Stimulated activated CD8-positive, alpha-beta memory T cell treated with anti-CD3 and anti-CD28 coated beads, Interleukin-12 subunit alpha, Interleukin-12 subunit beta, amount 100 ng/mL, for 1 hour (primary cell): ENCODE measurements at regions not wholly inside any gene's neighbourhood (a gene's known extent, or its start where the extent isn't known, plus 50 kb on each side); places are given as distances from the start of the nearest gene placed in this dataset.

Experiments used
- DNase-seq: peaks from one replicate; pipeline ENCODE4 v3.0.0-alpha.2; 2020; ENCODE audit warnings: low read depth

DNA sequence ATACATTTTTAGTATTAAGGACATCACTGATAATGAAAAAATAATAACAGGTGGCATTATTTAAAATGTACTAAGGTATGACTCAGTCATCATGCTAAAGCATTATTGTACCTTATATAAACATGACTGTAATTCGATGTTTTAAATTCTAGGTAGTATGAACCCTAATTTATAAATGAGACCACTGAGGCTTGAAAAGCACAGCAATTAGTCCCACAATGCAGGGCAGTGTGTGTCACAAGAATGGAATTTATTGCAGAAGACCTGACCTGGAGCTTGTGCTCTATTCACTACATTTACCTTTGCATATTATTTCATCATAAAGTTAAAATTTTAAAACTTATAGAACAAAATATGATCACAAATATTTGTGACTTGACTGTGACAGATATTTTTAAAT, 358.5 kb upstream of the DSEL start:
- DNase-seq = no peak

DNA sequence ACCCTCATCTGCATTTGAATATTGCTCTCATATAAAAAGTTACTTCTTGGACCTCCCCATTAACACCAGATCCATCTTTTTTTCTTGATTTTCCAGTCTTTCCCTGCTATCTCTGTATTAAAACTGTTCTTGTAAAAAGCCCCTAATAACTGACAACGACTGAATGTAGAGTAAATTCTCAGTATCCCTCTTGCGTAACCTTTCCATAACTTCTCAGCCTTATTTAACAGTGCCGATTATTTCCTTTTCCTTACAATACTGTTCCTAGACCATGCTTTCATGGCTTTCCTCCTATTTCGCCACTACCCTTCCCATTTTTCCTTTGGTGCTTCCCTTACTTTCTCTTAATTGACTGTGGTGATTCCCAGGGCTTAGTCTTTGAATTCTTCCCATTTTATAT, 348.9 kb upstream of the DSEL start:
- DNase-seq = no peak

- no peak for DNase-seq
These were observed 348.3 kb upstream of the DSEL start for GRCh38 chr18:67864677-67865340.

DNA sequence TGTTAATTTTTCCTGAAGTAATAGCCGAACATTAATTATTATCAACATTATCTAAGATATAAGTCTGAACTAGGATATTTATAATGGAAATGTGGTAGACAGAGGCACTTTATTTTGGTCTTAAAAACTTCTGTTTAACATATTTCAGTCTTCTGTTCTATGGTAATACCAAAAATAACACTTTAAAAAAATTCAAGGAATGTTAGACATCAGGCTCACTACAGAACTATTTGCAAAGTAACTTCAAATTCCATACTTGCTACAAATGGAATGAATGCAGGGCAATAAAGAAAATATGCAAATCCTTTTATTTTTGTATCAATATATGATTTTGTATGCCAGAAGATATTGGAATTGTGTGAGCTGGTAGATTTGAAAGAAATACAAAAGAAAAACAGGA, 345.5 kb upstream of the DSEL start:
- DNase-seq = no peak

- DNase-seq = no peak
These were observed 337.8 kb upstream of the DSEL start for GRCh38 chr18:67854340-67854739.

DNA sequence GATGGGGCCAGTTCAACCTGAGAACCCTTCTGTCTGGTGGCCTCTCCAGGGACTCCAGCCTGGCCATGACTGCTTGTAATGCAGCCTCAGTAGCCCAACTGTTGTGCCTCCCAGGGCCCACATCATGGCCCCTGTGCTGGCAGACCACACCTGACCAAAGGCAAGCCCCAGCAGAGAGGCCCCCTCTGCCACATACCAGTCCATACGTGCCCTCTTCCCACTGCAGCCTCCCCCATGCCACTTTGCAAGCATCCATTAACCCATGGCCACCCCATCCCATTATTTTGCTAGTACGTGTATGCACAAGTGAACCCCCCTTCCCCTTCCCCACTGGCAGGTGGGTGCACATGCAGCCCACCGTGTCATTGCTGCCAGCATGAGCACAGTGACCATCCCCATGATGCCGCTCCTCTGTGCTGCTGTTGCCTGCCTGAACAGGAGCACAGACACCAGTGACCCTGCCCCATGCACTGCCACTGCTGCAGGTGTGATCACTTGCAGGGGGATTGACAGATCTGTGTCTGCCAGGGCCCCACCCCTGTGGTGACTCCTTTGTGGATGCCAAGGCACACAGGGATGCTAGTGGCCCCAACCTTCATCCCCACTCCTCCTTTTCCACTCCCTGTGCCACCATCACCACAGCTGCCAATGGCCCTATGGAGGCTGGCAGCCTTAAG, 330.0 kb upstream of the DSEL start:
- DNase-seq = no peak

DNA sequence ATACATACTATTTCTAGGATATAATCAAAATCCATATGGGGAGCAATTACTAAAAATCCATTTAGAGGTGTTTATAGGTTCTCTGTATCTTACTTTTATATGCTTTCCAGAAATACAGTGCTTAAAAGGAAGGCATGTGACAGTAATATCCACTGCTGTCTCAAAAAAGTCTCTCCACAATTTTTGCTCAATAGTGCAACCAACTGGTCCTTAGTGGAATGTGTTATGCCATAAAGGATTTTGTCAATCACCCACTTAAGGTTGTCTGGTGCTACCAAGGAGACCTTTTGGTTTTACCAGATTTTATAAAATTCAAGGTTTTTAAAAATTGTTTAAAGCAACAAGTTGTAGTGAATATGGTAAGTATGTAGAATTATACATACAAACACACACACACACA, 328.5 kb upstream of the DSEL start:
- no peak for DNase-seq

- no peak for DNase-seq
These were observed 323.9 kb upstream of the DSEL start for GRCh38 chr18:67840379-67840778.

DNA sequence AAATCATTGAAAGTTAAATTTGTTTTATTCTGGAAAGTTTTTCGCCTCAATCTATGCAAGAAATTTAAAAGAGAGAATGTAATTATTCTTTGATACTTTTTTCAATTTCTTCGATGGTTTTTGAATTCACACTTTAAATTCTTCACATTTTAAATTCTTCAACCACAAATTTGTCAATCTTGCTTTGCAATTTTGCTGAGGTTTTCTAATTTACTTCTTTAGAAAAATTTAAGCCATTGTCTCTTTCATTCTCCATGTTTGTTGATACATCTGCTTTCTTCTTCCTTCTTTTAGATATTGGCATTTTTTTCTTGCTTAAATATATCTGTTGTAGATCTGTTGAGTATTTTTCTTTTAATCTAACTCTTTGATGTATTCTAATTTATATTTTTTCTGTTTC, 301.9 kb upstream of the DSEL start:
- no peak for DNase-seq

DNA sequence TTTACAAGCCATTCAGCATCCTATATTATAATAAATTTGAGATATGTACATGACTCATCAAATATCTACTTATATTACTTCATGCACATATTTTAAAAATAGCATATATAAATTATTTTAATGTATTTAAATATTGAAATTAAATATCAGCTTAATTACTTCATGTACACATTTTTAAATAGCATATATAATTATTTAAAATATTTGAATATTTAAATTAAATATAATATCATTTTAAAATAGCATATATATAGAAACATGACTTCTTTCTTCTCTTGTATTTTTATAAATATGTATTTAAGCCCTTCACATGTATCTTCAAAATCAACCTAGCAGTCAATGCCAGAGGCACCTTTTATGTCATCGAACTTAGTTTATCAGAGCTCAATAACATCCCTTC, 298.8 kb upstream of the DSEL start:
- DNase-seq = no peak

DNA sequence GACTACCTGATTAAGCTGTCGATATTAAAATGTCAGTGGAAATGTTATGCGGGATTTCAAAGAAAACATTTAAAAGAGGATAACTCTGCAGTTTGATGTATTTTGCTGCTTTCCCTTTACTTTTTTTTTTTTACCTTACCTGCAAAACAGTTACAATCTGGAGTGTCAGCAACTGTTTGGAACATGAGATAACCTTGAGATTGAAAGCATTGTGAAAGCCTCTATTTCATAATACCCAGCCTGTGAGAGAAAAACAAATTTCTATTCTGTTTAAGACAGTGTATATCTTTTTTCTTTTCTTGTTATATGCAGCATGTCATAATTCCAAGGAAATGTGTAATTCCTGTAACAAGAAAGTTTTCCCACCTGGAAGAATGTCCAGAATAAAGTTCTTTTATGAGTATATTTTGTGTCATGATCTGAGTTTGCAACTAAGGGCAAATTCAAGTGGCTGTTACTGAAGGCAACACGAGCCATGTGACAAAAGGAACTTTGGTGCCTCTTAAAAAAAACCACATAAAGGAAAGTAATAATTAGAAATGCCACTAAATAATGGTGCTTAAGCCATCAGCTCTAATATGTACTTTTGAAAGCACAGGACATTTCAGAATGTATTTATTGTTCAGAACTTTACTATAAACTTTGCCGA, 297.0 kb upstream of the DSEL start:
- DNase-seq = no peak

GRCh38 chr18:67805261-67805660, 288.7 kb upstream of the DSEL start:
- DNase-seq = no peak

DNA sequence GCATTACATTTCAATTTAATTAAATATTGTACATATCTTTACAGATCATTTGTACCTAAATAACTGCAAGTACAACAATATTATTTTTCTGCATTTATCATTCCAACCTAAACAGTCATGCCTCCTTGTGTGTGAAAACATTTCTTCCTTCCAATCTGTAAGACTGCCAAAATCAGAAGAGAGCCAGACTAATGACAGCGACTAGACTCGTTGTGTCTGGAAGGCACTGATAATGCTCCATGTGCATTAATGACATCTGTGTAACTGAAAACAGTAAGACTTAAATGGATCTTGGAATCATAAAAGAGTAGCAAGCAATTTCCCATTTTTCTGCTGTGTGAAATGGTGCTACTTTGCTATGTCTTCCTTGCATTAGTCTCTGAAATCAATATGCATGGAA, 278.0 kb upstream of the DSEL start:
- DNase-seq = no peak

- no peak for DNase-seq
These were observed 274.0 kb upstream of the DSEL start for GRCh38 chr18:67790527-67790926.

GRCh38 chr18:67789165-67789545, 272.6 kb upstream of the DSEL start:
- DNase-seq = no peak

GRCh38 chr18:67788310-67789164, 272.0 kb upstream of the DSEL start:
- DNase-seq = no peak

DNA sequence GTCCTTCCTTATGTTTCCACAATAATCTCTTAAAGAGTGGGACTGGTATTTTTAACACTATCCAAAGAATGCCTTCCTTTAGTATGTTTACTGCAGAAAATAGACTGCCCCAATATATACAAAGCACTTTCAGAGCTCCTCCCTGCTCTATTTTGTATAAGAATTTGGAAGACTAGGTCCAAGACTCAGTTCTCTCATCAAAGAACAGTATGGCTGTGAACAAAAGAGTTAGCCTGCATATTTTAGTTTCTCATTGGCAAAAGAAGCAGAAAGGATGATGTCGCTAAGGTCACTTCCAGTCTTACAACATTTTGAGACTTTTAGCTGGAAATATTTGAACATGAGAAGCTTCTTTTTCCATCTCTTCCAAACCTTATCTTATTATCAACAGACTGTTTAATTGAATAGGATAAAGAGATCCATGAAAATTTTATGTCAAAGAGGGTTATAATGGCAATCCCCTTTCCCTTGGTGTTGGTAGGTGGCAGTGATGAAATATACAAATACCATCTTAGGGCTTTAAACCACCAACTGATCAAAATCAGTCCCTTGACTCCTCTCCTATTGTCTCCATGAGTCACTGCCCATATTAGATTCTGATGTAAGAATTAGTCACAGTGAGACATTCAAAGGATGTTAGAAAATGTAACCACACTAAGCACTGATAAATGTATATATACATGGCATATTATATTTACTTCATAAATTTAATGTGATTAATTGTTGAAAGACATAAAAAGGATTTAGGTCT, 266.9 kb upstream of the DSEL start:
- DNase-seq = no peak

GRCh38 chr18:67778016-67778415, 261.5 kb upstream of the DSEL start:
- DNase-seq = no peak

- no peak for DNase-seq
These were observed 260.4 kb upstream of the DSEL start for GRCh38 chr18:67776929-67777328.

DNA sequence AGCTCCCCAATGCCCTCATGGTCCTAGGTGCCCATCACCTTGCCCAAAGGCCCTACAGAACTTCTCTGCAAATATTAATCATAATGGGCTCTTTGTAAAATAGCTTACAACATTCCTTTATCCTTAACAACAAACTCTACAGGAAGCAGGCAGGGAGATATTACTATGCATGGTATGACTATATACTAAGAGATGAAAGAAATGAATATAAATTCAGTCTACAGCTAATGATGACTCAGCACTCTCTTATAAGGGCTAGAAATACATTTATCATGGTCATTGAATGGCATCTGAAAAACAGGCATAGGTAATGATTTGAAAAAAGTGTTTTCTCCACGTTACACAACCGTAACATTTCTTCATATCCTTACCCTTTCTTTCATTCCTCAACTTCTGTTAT, 254.8 kb upstream of the DSEL start:
- DNase-seq = no peak

GRCh38 chr18:67770520-67770919, 254.0 kb upstream of the DSEL start:
- DNase-seq = no peak

GRCh38 chr18:67766930-67767329, 250.4 kb upstream of the DSEL start:
- DNase-seq = no peak
